IgD-negative memory B cell (primary cell): ENCODE measurements at regions not wholly inside any gene's neighbourhood (a gene's known extent, or its start where the extent isn't known, plus 50 kb on each side); places are given as distances from the start of the nearest gene placed in this dataset.
"Not testable (repeated sequence)": the region's sequence is repeated elsewhere in the genome, so short reads cannot be mapped to it uniquely, and the experiment has no call there.

Experiments used
- H3K27ac Mint-ChIP-seq, 3 donors: one replicate each; pipeline ENCODE4 v1.8.0; 2020 to 2022; ENCODE audit warnings: mild to moderate bottlenecking in 3 of 3, mixed read lengths in 3 of 3, moderate library complexity in 1 of 3
- H3K27me3 Mint-ChIP-seq: one replicate; pipeline ENCODE4 v1.8.0; 2021; ENCODE audit warnings: mixed read lengths
- H3K36me3 Mint-ChIP-seq: one replicate; pipeline ENCODE4 v1.8.0; 2020; ENCODE audit warnings: mild to moderate bottlenecking, mixed read lengths
- H3K4me1 Mint-ChIP-seq, 3 donors: one replicate each; pipeline ENCODE4 v1.8.0; 2020 to 2022; ENCODE audit warnings: mixed read lengths in 3 of 3, mild to moderate bottlenecking in 1 of 3
- H3K4me3 Mint-ChIP-seq, 4 donors: one replicate each; pipeline ENCODE4 v1.8.0; 2020 to 2022; ENCODE audit warnings: mild to moderate bottlenecking in 4 of 4, mixed read lengths in 4 of 4, moderate library complexity in 3 of 4
- H3K9me3 Mint-ChIP-seq, 3 donors: one replicate each; pipeline ENCODE4 v1.8.0; 2020 to 2021; ENCODE audit warnings: mixed read lengths in 3 of 3, mild to moderate bottlenecking in 1 of 3

DNA sequence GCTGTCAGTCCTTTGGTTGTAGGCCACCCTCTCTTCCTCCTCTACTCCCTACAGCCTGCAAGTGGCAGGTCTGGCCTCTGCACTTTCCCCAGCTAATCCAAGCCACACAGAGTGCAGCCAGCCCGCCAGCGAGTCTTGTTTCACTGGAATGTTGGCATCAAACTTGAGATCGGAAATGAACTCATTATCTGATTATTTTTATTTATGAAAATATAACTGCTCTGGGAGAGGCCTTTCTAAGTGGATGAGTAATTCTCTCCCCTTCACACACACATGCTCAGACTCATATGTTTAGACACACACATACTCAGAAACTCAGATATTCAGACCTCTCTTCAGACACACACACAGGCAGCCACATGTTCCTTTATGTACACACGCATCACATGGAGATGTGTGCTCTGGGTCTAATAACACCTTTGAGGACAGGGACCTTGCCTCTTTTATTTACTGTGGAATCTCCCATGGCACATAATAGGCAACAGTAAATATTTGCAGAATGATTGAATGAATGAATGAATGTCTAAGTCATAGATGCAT is 151.3 kb downstream of the ZFP36L2 start:
- no peak overlapping the region for H3K4me3 Mint-ChIP-seq
- H3K36me3 Mint-ChIP-seq: no peaks in the 10 kb centered on the region
- no peaks in the 10 kb centered on the region for H3K9me3 Mint-ChIP-seq
- H3K4me1 Mint-ChIP-seq: peaks cover 0 to 3% (median 0%) of the 10 kb centered on the region in 3 donors
- no peak overlapping the region for H3K27ac Mint-ChIP-seq
- no peaks in the 10 kb centered on the region for H3K27me3 Mint-ChIP-seq

DNA sequence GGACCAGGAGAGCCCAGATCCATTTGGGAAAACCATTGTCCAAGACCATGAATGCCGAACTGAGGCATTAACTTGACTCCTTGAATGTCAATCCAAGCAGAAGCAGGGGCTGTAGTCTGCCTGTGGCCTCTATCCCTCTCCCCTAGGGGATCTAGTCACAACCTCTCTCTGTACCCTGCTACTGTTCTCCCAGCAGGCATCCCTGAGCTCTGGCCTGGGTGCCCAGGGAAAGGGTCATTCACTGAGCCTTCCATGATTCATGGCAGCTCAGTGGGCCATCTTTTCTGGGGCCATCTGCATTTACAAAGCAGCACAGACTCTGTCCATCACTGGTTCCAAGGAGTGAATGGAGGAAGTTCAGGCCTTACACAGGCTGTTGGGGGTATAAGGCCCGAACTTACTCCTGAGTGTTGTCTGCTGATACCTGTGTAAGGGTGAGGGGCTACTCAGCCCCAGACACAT is 151.8 kb downstream of the ZFP36L2 start:
- H3K27ac Mint-ChIP-seq: no peak overlapping the region
- H3K36me3 Mint-ChIP-seq: no peaks in the 10 kb centered on the region
- H3K4me1 Mint-ChIP-seq: peaks cover 0 to 3% (median 0%) of the 10 kb centered on the region in 3 donors
- H3K9me3 Mint-ChIP-seq: no peaks in the 10 kb centered on the region
- no peaks in the 10 kb centered on the region for H3K27me3 Mint-ChIP-seq
- H3K4me3 Mint-ChIP-seq: no peak overlapping the region

DNA sequence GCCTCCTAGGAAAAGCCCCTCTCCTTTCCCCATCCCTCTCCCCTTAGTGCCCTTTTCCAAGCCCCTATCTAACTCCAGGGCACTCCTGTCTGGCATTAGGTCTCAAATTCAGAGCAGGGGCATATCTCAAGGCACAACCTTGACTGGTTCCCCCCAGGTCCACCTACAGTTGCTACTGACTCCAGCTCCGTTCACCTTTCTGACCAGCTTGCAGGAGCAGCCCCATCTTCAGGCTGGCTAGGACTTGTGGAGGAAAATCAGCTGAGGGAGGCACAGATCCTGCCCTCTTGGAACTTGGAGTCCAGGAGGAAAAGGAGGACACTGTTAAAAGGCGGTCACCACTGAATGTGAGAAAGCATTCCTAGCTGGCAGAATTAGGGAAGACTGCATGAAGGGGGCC is 152.4 kb downstream of the ZFP36L2 start:
- Mint-ChIP-seq H3K9me3 (no peaks in the 10 kb centered on the region), H3K4me1 (peaks cover 0 to 3% (median 0%) of the 10 kb centered on the region in 3 donors), H3K36me3 (no peaks in the 10 kb centered on the region), H3K27ac (no peak overlapping the region), H3K27me3 (no peaks in the 10 kb centered on the region), H3K4me3 (no peak overlapping the region)

DNA sequence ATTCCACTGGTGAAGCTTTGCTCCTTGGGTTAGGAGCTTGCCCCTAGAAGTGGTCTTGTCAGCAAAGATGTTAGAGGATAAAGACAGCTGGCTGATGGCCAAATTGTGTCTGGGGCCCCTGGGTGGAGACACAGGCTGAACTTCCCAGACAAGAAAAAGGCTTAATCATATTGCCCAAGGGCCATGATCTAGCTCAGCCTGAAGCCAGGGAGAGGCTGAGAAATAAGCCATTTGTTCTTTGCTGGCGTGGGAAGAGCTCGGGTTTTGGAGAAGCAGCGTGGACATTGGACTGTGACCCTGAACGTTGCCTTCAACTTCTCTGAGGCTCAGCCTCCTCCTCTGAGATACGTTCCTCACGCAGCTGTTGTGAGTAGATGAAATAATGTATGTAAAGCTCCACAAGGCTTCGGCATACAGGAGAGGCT is 153.0 kb downstream of the ZFP36L2 start:
- no peaks in the 10 kb centered on the region for H3K9me3 Mint-ChIP-seq
- H3K27ac Mint-ChIP-seq: no peak overlapping the region
- no peaks in the 10 kb centered on the region for H3K36me3 Mint-ChIP-seq
- H3K4me1 Mint-ChIP-seq: peaks cover 0 to 2% (median 0%) of the 10 kb centered on the region in 3 donors
- H3K4me3 Mint-ChIP-seq: no peak overlapping the region
- H3K27me3 Mint-ChIP-seq: no peaks in the 10 kb centered on the region

DNA sequence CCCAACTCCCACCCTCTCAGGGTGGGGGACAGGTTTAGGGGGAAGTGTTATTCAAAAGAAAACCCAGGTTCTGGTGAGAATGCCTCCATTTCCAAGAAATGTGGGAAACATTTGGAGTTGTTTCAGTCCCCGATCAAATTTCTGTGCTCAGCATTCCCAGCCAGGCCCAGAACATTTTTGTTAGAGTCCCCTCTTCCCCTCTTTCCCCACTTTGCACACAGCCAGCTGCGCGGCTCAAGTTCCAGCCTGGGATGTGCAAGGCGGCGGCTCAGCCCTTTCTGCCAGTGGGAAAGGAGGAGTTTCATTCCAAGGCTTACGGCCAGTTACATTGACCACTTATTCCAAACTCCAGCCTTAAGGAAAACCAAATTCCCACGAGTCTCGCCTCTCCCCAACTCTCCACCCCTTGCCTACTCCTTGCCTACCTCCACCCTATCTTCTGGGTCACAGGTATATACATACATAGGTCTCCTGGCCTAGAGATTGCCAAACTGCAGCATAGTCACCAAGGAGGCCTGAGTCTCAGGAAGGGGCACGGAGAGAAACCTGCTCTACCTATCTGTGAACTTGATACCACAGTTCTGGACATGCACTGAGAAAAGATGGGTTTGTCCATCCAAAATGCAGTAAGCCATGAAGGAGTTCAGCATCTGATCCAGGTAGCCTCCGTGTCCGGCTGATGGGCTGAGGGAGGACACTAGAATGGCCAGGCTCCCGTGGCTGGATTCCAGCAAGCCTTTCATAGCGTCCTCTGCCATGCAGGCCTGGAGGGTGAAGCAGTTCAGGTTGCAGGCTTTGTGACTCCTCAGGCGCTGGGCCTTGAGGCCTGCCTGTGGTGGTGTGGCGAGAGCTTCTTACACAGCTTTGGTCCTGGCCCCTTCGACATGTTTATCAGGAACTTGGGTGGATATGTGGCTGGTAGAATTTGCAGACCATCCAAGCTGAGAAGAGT is 154.5 kb downstream of the ZFP36L2 start:
- no peak overlapping the region for H3K27ac Mint-ChIP-seq
- H3K4me1 Mint-ChIP-seq: no peaks in the 10 kb centered on the region
- no peaks in the 10 kb centered on the region for H3K27me3 Mint-ChIP-seq
- H3K4me3 Mint-ChIP-seq: no peak overlapping the region
- no peaks in the 10 kb centered on the region for H3K9me3 Mint-ChIP-seq
- peaks cover 1% of the 10 kb centered on the region for H3K36me3 Mint-ChIP-seq

DNA sequence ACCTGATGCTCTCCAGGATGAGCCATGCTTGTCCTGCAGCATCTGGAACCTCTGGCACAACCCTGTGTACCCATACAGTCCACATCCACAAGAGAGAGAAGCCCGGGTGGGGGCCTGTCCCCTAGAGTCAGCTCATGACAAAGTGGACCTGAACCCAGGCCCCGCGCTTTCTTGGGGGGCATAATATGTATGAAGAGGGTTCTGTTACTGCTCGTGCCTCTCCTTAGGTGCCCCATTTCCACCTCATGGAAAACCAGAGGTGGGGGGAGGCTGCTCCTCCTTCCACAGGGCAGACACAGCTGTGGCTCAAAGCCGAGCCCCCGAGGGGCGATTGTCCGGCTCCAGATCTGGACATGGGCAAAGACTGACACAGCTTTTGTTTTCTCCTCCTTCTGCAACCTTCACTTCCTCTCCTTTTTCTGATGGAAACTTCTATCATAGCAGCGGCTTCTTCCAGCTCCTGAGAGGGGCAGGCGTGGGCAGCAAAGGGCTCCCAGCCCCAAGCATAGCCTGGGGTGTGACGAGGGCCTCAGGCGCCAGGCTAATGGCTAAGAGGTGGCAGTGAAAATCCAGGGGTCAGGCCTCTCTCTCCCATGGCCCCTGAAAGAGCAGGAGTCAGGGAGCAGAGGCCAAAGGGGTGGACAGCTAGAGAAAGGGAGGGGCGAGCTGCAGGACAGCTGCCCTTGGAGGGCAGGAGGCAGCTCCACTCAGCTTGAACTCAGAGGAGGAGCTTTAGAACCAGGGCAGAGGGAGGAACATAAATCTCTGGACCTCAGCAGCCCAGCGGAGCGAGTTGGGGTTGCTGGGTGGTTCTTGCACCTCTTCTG is 155.5 kb downstream of the ZFP36L2 start:
- Mint-ChIP-seq H3K27me3 (no peaks in the 10 kb centered on the region), H3K27ac (peak overlapping the region in 1 of 3 donors; percentile 88), H3K4me1 (no peaks in the 10 kb centered on the region), H3K4me3 (no peak overlapping the region), H3K9me3 (no peaks in the 10 kb centered on the region), H3K36me3 (peaks cover 1% of the 10 kb centered on the region)

DNA sequence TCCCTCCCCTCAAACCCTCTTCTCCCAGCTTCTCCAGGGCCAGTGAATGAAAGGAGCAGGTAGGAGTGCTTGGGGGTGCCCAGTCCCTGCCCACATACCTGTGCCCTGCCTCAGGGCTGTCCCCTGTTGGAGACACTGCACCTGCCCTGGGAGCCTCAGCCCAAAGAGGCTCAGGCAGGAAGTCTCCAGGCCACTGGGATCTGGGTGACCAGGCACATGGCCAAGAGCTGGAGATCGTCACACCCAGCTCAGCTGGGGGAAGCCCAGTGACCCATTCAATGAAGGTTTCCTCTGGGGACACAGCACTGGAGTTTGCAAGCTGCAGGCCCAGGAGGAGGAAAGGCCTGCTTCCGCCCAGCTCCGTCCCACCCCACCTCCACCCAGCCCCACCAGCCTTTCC is 156.4 kb downstream of the ZFP36L2 start:
- H3K27me3 Mint-ChIP-seq: no peaks in the 10 kb centered on the region
- no peaks in the 10 kb centered on the region for H3K9me3 Mint-ChIP-seq
- peak overlapping the region in 1 of 3 donors; percentile 88 for H3K27ac Mint-ChIP-seq
- no peaks in the 10 kb centered on the region for H3K4me1 Mint-ChIP-seq
- H3K4me3 Mint-ChIP-seq: no peak overlapping the region
- H3K36me3 Mint-ChIP-seq: peaks cover 1% of the 10 kb centered on the region

DNA sequence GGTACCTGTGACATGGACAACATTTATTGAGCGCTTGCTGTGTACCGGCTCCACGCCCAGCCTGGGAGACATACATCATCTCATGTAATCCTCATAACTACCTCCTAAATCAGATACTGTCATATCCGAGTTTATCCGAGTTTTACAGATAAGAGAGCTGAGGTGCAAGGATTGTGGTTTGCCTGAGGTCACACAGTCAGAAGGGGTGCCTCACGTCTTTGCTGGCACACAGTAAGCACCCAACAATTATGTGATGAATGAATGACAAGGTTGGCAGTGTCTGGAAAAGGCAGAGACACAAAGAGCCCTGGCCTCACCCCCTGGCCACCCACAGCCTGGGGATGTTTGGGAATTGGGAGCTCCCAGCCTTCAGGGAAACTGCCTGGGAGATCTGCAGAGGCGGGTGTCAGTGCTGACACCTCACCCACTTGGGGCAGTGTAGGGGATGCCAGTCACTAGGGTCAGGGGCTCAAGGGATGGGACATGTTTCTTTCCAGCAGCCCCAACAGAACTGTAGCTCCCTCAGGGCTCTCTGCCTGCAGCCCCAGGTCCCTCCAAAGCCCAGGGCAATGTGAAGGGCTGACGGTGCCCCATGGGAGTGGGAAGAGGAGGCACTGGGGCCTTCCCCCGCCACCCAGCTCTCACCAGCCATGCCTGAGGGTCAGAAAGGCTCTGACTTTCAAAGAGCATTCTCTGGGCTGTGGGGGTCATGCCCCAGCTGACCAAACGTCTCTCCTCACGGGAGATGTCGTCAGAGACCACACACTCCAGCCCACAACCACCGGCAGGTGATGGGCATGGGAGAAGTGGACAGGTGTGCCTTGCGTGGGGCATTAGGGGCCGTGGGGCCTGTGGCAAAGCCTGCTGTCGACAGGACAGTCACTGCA is 157.5 kb downstream of the ZFP36L2 start:
- H3K27me3 Mint-ChIP-seq: no peaks in the 10 kb centered on the region
- no peak overlapping the region for H3K27ac Mint-ChIP-seq
- no peak overlapping the region for H3K4me3 Mint-ChIP-seq
- peaks cover 1% of the 10 kb centered on the region for H3K36me3 Mint-ChIP-seq
- H3K9me3 Mint-ChIP-seq: peaks cover 0 to 2% (median 0%) of the 10 kb centered on the region in 3 donors
- no peaks in the 10 kb centered on the region for H3K4me1 Mint-ChIP-seq

DNA sequence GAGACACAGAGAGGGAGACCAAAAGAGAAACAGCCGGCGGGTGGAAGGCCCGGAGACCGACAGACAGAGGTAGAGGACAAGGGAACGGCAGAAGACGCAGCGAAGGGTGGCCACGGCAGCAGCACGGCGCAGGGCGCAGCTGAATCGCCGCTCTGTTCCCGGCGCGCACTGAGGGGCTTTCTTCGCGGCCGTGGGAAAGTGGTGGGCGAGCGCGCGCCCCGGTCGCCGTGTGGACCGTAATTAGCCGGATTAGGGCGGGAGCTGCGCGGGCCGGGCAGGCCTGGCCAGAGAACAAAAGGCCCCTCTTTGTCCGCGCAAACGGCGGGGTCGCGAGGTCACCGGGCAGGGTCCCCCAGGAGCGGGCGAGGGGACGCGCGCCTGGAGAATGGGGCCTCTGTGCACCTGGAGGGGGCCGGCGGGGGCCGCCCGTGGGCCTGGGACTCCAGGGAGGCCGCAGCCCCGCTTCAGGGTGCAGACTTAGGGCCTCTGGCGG is 158.3 kb downstream of the ZFP36L2 start:
- no peaks in the 10 kb centered on the region for H3K27me3 Mint-ChIP-seq
- H3K36me3 Mint-ChIP-seq: peaks cover 1% of the 10 kb centered on the region
- H3K4me3 Mint-ChIP-seq: no peak overlapping the region
- H3K4me1 Mint-ChIP-seq: no peaks in the 10 kb centered on the region
- no peak overlapping the region for H3K27ac Mint-ChIP-seq
- H3K9me3 Mint-ChIP-seq: peaks cover 0 to 2% (median 0%) of the 10 kb centered on the region in 3 donors

DNA sequence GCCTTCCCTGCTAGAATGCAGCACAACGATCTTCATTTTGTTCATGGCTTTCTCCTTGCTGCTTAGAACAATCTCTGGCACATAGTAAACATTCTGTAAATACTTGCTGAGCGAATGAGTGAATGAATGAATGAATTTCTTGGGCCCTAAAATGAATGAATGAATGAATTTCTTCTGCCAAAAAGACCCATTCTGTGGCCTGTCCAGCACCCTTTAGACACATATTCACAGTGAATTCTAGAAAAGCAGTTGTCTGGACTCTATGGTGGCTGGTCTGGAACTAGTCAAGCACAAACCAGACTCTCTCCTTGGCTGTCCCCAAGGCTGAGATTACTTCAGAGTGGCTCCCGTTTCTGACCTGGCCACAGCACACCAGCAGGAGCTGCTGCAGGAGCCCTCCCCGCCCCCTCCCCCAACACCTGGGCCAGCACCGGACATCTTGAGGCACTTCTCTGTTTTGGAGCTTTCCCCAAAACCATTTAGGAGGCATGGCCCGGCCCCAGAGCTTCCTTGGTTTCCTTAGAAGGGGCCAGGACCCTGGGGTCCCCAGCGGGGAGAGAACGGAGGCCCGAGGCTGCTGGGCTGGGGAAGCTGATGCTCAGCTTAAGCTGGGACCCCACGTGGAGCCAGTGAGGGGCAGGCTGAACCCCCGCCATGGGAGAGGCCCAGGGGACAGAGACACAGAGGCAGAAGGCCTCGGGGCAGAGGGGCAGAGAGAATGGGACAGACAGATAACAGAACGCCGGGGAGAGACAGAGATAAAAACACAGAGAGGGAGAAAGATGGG is 159.0 kb downstream of the ZFP36L2 start:
- H3K27ac Mint-ChIP-seq: no peak overlapping the region
- no peak overlapping the region for H3K4me3 Mint-ChIP-seq
- peaks cover 1% of the 10 kb centered on the region for H3K36me3 Mint-ChIP-seq
- H3K9me3 Mint-ChIP-seq: peaks cover 0 to 2% (median 0%) of the 10 kb centered on the region in 3 donors
- no peaks in the 10 kb centered on the region for H3K4me1 Mint-ChIP-seq
- H3K27me3 Mint-ChIP-seq: no peaks in the 10 kb centered on the region

DNA sequence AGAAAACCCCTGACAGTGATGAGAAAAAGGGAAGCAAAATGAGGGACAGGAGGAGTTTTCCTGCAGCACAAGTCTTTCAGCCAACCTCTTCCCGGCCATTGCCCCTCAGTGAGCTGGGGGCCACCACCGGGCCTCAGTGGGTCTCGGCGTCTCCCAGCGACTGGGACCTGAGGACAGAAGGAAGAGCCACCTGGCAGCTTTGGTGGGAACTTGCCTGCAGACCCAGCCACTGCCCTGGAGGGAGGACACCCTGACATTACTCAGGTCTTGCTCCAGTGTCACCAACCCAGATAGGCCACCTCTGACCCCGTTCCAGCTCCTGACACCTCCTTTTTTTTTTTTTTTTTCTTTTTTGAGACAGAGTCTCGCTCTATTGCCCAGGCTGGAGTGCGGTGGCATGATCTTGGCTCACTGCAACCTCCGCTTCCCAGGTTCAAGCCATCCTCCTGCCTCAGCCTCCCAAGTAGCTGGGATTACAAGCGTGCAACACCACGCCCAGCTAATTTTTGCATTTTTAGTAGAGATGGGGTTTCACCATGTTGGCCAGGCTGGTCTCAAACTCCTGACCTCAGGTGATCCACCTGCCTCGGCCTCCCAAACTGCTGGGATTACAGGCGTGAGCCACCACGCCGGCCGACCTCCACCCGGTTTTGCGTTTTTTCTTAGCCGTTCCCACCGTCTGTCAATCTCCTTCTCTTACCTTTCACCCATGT is 159.7 kb downstream of the ZFP36L2 start:
- not testable (repeated sequence) for H3K4me1 Mint-ChIP-seq, H3K4me3 Mint-ChIP-seq, H3K36me3 Mint-ChIP-seq, H3K9me3 Mint-ChIP-seq, H3K27me3 Mint-ChIP-seq, H3K27ac Mint-ChIP-seq

DNA sequence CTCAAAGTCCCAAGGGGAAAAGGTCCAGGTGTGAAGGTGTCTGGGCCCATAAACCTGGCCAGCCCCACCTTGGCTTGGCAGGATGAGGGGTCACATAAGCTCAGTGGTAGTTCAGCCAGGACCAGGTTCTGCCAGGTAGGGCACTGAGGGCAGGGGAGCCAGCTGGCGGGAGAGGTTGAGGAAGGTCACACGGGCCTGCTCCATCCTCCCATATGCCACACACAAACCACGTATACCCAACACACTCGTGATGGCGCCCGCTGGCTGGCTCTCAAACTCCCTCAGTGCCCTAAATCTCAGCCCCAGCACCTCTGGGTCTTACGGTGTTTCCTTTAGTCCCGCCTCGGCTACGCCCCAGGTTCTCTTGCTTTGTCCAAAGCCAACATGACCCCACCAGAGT is 160.5 kb downstream of the ZFP36L2 start:
- Mint-ChIP-seq H3K36me3 (peaks cover 4% of the 10 kb centered on the region), H3K27ac (no peak overlapping the region), H3K4me3 (no peak overlapping the region), H3K9me3 (peaks cover 2 to 5% (median 4%) of the 10 kb centered on the region in 3 donors), H3K27me3 (no peaks in the 10 kb centered on the region), H3K4me1 (no peaks in the 10 kb centered on the region)

DNA sequence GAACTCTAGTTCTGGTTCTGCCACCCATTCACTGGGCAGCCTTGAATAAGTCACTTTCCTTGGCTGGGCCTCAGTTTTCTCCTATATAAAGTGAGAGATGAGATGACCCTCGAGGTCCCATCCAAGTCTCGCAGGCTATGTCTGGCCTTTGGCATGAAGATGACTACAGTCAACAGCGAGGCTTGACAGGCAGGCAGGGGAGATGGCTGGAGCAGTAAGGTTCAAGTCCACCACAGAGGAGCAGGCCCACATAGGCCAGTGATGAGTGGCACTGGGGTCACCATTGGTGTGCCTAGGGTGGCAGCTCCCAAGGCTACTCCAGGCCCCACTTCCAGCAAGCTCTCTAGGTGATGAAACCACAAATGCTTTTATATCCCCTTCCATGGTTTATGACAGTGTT is 161.4 kb downstream of the ZFP36L2 start:
- H3K27ac Mint-ChIP-seq: no peak overlapping the region
- H3K36me3 Mint-ChIP-seq: peaks cover 4% of the 10 kb centered on the region
- peaks cover 2 to 5% (median 4%) of the 10 kb centered on the region in 3 donors for H3K9me3 Mint-ChIP-seq
- H3K4me1 Mint-ChIP-seq: no peaks in the 10 kb centered on the region
- H3K27me3 Mint-ChIP-seq: peaks cover 2% of the 10 kb centered on the region
- no peak overlapping the region for H3K4me3 Mint-ChIP-seq
